ENCODE measurements at regions not wholly inside any gene's neighbourhood (a gene's known extent, or its start where the extent isn't known, plus 50 kb on each side); places are given as distances from the start of the nearest gene placed in this dataset.

- TF ChIP-seq CTCF (IDR thresholded peaks at IDR 0.05) (no peak), POLR2A (IDR thresholded peaks at IDR 0.05) (no peak)
Observed at GRCh38 chr4:116959045-116959444, 126.3 kb downstream of the TRAM1L1 start.

Data from heart left ventricle (tissue), 13 donors.